NOMO-1 treated with DMSO at 0.1 percent for 48 hours (cell line): ENCODE measurements at regions not wholly inside any gene's neighbourhood (a gene's known extent, or its start where the extent isn't known, plus 50 kb on each side); places are given as distances from the start of the nearest gene placed in this dataset.
"Not testable (repeated sequence)": the region's sequence is repeated elsewhere in the genome, so short reads cannot be mapped to it uniquely, and the experiment has no call there.

Source experiments
- DNase-seq: peaks from one replicate; lab custom pipeline; 2025; ENCODE audit not compliant: unreplicated experiment; lab: John Stamatoyannopoulos, UW

DNA sequence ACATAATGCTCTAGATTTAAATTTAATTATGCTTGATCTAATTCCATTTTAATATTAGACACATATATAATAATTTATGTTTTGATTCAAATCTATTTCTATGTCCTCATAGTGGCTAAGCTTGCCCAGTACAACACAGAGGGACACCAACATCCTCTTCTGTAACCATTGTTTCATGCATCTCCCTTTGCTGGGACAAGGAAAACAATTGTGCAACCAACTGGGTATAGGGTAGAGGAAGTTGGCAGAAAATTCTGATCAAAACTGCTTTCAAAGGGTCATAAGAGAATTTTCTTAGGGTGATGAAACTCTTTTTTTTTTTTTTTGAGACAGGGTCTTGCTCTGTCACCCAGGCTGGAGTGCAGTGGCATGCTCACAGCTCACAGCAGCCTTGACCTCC lies 121.4 kb upstream of the SGO1 start:
- peak; percentile 5 for DNase-seq

GRCh38 chr3:20305647-20306046 lies 119.6 kb upstream of the SGO1 start:
- no peak for DNase-seq

DNA sequence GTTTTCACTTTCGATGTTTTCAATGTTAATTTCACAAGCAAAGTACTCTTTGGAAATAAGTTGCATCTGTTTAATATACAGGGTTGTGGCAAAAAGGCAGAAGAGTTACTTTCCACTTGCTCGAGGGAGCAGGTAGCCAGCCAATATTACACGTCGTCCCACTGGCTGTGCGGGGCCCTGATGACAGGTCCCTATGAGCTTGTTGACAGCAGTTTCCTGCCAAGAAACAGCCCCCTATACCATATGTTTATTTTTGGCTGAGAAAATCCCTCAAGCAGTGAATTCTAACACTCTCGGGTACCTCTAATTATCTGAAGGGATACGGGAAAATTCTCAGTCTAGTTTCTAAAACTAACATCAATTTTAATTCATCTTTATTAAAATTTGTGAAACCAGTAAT lies 116.8 kb upstream of the SGO1 start:
- no peak for DNase-seq

- DNase-seq = no peak
Observed at GRCh38 chr3:20288050-20288449, 102.0 kb upstream of the SGO1 start.

- peak; percentile 41 for DNase-seq
Observed at GRCh38 chr3:20280257-20280656, 94.3 kb upstream of the SGO1 start.

- not testable (repeated sequence) for DNase-seq
Observed at GRCh38 chr3:20265977-20266376, 80.0 kb upstream of the SGO1 start.

- no peak for DNase-seq
Observed at GRCh38 chr3:20264900-20265567, 79.0 kb upstream of the SGO1 start.

DNA sequence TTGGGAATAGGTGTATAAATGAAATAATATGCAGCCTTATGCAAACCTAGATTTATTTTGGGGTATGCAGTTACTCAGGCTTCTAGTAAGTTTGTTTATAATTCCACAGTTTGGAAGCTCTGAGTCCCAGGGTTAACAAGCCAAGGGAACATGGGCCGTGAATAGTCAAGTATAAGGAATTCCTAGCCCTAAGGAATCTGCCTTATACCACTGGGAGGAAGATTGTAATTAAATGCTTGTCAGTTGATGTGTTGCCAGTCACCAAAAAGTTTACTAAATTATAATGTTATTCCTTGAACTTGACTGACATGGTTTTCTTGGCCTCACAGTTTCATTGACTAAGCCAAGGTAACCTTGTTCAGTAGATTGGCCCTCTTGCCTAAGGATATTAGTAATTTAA lies 72.4 kb upstream of the SGO1 start:
- DNase-seq = no peak

- DNase-seq = no peak
Observed at GRCh38 chr3:20256144-20256543, 70.1 kb upstream of the SGO1 start.

- DNase-seq = no peak
Observed at GRCh38 chr3:20254268-20255117, 68.5 kb upstream of the SGO1 start.

DNA sequence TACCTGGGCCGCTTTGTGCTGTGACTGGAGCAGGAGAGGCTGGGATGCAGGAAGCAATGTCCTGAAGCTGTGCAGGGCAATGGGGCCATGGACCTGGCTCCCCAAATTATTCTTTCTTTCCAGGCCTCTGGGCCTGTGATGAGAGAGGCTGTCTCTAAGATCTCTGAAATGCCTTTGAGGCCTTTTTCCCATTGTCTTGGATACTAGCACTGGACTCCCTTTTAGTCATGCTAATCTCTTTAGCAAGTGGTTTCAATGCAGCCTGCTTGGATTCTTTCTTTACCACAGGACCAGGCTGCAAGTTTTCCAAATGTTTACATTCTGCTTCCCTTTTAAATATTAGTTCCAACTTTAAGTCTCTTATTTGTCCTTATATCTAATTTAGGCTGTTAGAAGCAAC lies 64.8 kb upstream of the SGO1 start:
- DNase-seq = no peak

DNA sequence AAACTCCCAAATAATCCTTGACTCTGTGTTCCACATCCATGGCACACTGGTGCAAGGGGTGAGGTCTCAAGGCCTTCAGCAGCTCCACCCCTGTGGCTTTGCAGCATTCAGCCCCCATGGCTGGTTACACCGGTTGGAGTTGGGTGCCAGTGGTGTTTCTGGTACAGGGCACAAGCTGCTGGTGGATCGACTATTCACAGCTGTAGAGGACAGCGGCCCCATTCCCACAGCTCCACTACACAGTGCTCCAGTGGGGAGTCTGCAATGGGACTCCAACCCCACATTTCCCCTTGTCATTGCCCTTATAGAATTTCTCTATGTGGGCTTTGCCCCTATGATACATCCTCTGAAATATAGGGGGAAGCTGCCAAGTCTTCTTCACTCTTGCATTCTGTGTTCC lies 64.3 kb upstream of the SGO1 start:
- no peak for DNase-seq

GRCh38 chr3:20246662-20247061 lies 60.7 kb upstream of the SGO1 start:
- DNase-seq = no peak

- DNase-seq = peak; percentile 3
Observed at GRCh38 chr3:20245781-20246180, 59.8 kb upstream of the SGO1 start.

DNA sequence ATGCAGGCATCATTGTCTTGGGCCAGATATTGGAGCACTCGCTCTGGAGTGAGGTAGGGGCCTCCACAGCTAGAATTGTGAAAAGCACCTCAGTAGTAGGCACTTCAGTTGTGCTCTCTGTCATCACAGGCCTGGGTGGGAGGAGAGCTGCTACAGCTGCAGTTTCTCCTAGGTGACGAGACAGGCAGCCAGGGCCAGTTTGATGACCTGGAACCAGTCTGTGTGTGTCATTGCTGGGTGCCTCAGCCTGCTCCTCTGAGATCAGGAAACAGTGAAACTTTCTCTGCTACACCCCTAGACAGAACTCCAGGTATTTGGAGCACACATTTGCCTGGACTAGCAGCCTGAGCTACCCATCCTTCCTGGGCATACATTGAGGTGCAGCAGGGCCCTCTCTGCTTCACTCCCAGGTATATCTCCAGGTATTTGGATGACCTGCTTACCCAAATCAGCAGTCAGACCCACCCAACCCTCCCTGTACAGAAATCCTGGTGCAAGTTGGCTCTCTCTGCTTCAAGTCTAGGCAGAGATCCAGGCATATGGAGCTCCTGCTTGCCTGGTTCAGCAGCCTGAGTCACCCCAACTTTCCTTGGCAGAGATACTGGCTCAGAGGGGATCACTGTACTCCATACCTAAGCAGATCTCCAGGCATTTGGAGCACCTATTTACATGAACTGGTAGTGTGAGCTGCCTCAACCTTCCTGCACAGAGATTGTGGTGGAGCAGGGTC lies 54.3 kb upstream of the SGO1 start:
- DNase-seq = no peak

DNA sequence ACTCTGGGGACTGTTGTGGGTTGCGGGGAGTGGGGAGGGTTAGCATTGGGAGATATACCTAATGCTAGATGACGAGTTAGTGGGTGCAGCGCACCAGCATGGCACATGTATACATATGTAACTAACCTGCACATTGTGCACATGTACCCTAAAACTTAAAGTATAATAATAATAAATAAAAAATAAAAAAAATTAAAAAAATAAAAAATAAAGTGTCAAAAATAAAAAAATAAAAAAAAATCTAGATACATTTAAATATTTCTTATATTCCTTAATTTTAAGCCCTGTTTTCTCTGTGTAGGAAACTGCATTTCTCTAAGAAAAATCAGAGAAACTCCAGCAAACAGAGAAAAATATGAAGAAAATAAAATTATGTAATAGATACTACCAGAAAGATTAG lies 52.2 kb upstream of the SGO1 start:
- DNase-seq = not testable (repeated sequence)

DNA sequence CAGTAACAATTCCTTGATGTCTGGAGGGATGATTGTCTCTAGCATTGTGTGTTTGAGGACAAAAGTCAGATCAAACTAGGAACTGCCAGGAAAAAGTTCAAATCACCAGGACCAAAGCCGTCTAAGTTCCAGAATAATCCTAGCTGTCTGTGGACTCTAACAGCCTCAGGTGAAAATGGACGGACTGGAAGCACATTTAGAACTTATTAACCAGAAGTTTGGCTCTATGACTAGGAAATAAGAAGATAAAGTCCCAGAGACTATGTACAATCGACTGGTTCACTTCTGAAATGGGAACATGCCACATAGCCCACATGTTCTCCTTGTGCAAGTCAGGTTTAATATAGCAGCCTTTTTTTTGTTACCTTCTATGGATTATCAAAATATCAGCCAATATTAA lies 50.6 kb upstream of the SGO1 start:
- DNase-seq = no peak
